HCT116 (cell line): ENCODE measurements at regions not wholly inside any gene's neighbourhood (a gene's known extent, or its start where the extent isn't known, plus 50 kb on each side); places are given as distances from the start of the nearest gene placed in this dataset.

Source experiments
- ATAC-seq: fragments of 200-7000 bp; cut with Tn5 transposase; 2 replicates; pipeline ENCODE4 v1.9.1; 2020; ENCODE audit warnings: mild to moderate bottlenecking, moderate library complexity
- BruUV-seq: library from RNA; stranded (reverse); fragments of 400-500 nt; replicated peaks from 2 replicates; lab custom pipeline; 2021; lab: Mats Ljungman, UMichigan
- CTCF ChIA-PET: fragments of 300-600 bp; sonication (Branson Sonifier 250); formaldehyde crosslinking; loops from one replicate; lab custom pipeline; 2021; ENCODE audit warnings: antibody characterized with exemption; lab: Charles Lee
- POLR2A ChIA-PET: fragments of 300-600, 350-600 bp; sonication (Branson Sonifier 250); formaldehyde crosslinking; loops from one replicate; lab custom pipeline; 2021; ENCODE audit warnings: antibody characterized with exemption; lab: Charles Lee
- RAD21 ChIA-PET, 2 experiments: fragments of 300-600 bp; sonication (Branson Sonifier 250); formaldehyde crosslinking; loops; one replicate each; lab custom pipeline; 2023; ENCODE audit warnings: low total read pairs in 2 of 2; ENCODE audit not compliant: uncharacterized antibody in 2 of 2, unreplicated experiment in 2 of 2, low non-redundant PET in 1 of 2; lab: Charles Lee
- DNase-seq: peaks from one replicate; pipeline ENCODE4 v3.0.0-alpha.2; 2010; ENCODE audit warnings: low read depth, low spot score
- H2AFZ ChIP-seq: fragments of 200-600 bp; shearing (Covaris generic), sonication (generic); 2 replicates; pipeline ENCODE4 v1.6.1; 2017; ENCODE audit warnings: low read depth, mixed run types, mixed read lengths, antibody characterized with exemption, low read length; ENCODE audit not compliant: poor library complexity, severe bottlenecking
- H3K27ac ChIP-seq: 2 replicates; pipeline ENCODE4 v1.5.1; 2012; ENCODE audit warnings: low read depth, low read length
- H3K27me3 ChIP-seq: fragments of 200-600 bp; sonication (generic); 2 replicates; pipeline ENCODE4 v1.6.1; 2016; ENCODE audit warnings: mixed run types, low read length, mixed read lengths; ENCODE audit not compliant: insufficient read depth
- H3K36me3 ChIP-seq, 2 experiments: fragments of 200-500 bp in 1 of 2; fragments of 200-600 bp in 1 of 2; sonication (Bioruptor generic) in 1 of 2; sonication (generic) in 1 of 2; 2 replicates each; pipeline versions ENCODE4 v1.5.1 to v1.6.1; 2014 to 2016; ENCODE audit warnings: low read length in 2 of 2, inconsistent platforms in 1 of 2, mixed read lengths in 1 of 2, mixed run types in 1 of 2; ENCODE audit not compliant: insufficient read depth in 2 of 2, control insufficient read depth in 1 of 2
- H3K4me1 ChIP-seq, 2 experiments: fragments of 200-600 bp in 1 of 2; sonication (generic) in 1 of 2; 2 replicates each; pipeline versions ENCODE4 v1.5.1 to v1.6.1; 2012 to 2017; ENCODE audit warnings: low read length in 2 of 2, inconsistent platforms in 1 of 2, mild to moderate bottlenecking in 1 of 2, mixed read lengths in 1 of 2, mixed run types in 1 of 2, moderate library complexity in 1 of 2; ENCODE audit not compliant: insufficient read depth in 2 of 2, control insufficient read depth in 1 of 2
- H3K4me2 ChIP-seq: fragments of 200-600 bp; sonication (generic); 2 replicates; pipeline ENCODE4 v1.6.1; 2017; ENCODE audit warnings: mixed run types, low read length, mixed read lengths
- H3K4me3 ChIP-seq, 2 experiments: fragments of 200-600 bp in 1 of 2; sonication (generic) in 1 of 2; replicated peaks in 1 of 2; 2 replicates each; pipeline ENCODE4 v1.5.1; 2011 to 2016; ENCODE audit warnings: low read length in 2 of 2, control low read depth in 1 of 2, low read depth in 1 of 2, mild to moderate bottlenecking in 1 of 2, mixed read lengths in 1 of 2, mixed run types in 1 of 2
- H3K79me2 ChIP-seq: fragments of 200-600 bp; sonication (generic); 2 replicates; pipeline ENCODE4 v1.6.1; 2017; ENCODE audit warnings: mild to moderate bottlenecking, mixed run types, low read length, moderate library complexity, mixed read lengths; ENCODE audit not compliant: insufficient read depth
- H3K9ac ChIP-seq: fragments of 200-600 bp; sonication (generic); 2 replicates; pipeline ENCODE4 v1.6.1; 2016; ENCODE audit warnings: low read length, mixed read lengths
- H3K9me2 ChIP-seq: fragments of 200-600 bp; sonication (generic), shearing (Covaris generic); 2 replicates; pipeline ENCODE4 v1.6.1; 2017; ENCODE audit warnings: mixed run types, mild to moderate bottlenecking, moderate library complexity; ENCODE audit not compliant: insufficient read depth
- H3K9me3 ChIP-seq, 2 experiments: fragments of 200-500 bp in 1 of 2; fragments of 200-600 bp in 1 of 2; sonication (Bioruptor generic) in 1 of 2; sonication (generic) in 1 of 2; 2 replicates each; pipeline ENCODE4 v1.6.1; 2014 to 2017; ENCODE audit warnings: low read length in 2 of 2, mixed read lengths in 2 of 2, inconsistent platforms in 1 of 2, low read depth in 1 of 2, mild to moderate bottlenecking in 1 of 2, mixed run types in 1 of 2, moderate library complexity in 1 of 2; ENCODE audit not compliant: control insufficient read depth in 1 of 2, insufficient read depth in 1 of 2
- H4K20me1 ChIP-seq: fragments of 200-600 bp; sonication (generic), shearing (Covaris generic); 2 replicates; pipeline ENCODE4 v1.6.1; 2017; ENCODE audit warnings: mixed run types, mild to moderate bottlenecking, moderate library complexity; ENCODE audit not compliant: insufficient read depth
- EGR1 ChIP-seq: IDR thresholded peaks from 2 replicates; pipeline ENCODE4 v1.6.1; 2012; ENCODE audit warnings: low read depth
- EZH2 ChIP-seq: fragments of 200-600 bp; sonication (generic); IDR thresholded peaks from 2 replicates; pipeline ENCODE4 v1.6.1; 2017; ENCODE audit warnings: antibody characterized with exemption, mixed run types
- POLR2AphosphoS5 ChIP-seq: IDR thresholded peaks from 2 replicates; pipeline ENCODE4 v1.6.1; 2011; ENCODE audit warnings: mild to moderate bottlenecking, low read depth, low read length, moderate library complexity
- REST ChIP-seq: IDR thresholded peaks from 2 replicates; pipeline ENCODE4 v1.6.1; 2012; ENCODE audit warnings: low read depth
- ZBTB33 ChIP-seq: IDR thresholded peaks from 2 replicates; pipeline ENCODE4 v1.6.1; 2011; ENCODE audit warnings: mild to moderate bottlenecking, low read length, moderate library complexity; ENCODE audit not compliant: insufficient replicate concordance; ENCODE audit errors: extremely low read depth
- ZNF274 ChIP-seq: fragments of 200-500 bp; sonication (Bioruptor generic); IDR thresholded peaks from 2 replicates; pipeline ENCODE4 v1.6.1; 2014; ENCODE audit warnings: mild to moderate bottlenecking, low read depth, low read length, inconsistent platforms
- intact Hi-C: fragments of 100-400 bp; cut with micrococcal nuclease; formaldehyde crosslinking; loops from 2 replicates; pipeline ENCODE4 v1.10.0; 2022

DNA sequence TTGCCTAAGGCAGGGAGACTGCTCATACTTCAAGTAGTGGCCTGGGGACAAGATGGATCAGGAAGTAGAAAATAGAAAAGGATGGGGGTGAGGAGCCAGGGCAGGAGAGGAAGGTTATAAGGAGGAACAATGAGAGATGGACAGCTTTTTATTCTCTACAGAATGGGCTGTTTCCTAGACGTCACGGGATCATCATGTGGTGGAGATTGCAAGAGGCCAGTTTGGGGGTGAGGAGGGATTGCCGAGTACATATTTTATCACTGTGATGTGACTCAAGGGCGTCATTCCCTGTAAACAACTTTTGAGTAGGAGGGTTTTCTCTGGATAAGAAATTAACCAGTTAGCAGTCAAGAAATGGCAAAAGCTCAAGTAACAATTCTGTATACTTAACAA lies 406.3 kb downstream of the ETS1 start:
- no peaks in the 10 kb centered on the region for H3K9me2 ChIP-seq
- ChIA-PET CTCF (interaction anchor here (1.8 kb wide), 1 partner anchor 451 kb away, joined by 3 read pairs; no protein-coding TSS in a partner anchor), POLR2A (no interaction called here), RAD21 (no interaction called here)
- no peaks in the 10 kb centered on the region for H3K79me2 ChIP-seq
- H3K4me3 ChIP-seq: no peak overlapping the region
- H3K4me1 ChIP-seq: peaks cover 0 to 16% of the 10 kb centered on the region in 2 experiments; a peak in 2 of 4 replicates
- H3K27me3 ChIP-seq: no peaks in the 10 kb centered on the region
- no peaks in the 10 kb centered on the region for H3K36me3 ChIP-seq
- no peak overlapping the region for H3K27ac ChIP-seq
- H2AFZ ChIP-seq: no peak overlapping the region
- DNase-seq: no peak
- H3K4me2 ChIP-seq: peak overlapping the region; percentile 34; the same call in 1 of the 2 replicates
- intact Hi-C loops: no loop called here
- no peak overlapping the region for H3K9ac ChIP-seq
- H4K20me1 ChIP-seq: no peaks in the 10 kb centered on the region
- no peak for ATAC-seq
- TF ChIP-seq REST (no peak), ZNF274 (no peak), POLR2AphosphoS5 (no peak), ZBTB33 (no peak), EZH2 (no peak), EGR1 (no peak)
- TF ChIP-seq, all 23 proteins: peak for 0
- no TSS peak for BruUV-seq
- H3K9me3 ChIP-seq: no peaks in the 10 kb centered on the region
